IMR-90 (cell line): ENCODE measurements at regions not wholly inside any gene's neighbourhood (a gene's known extent, or its start where the extent isn't known, plus 50 kb on each side); places are given as distances from the start of the nearest gene placed in this dataset.

Experiments
- ATAC-seq: fragments of 200-7000 bp; cut with Tn5 transposase; 2 replicates; pipeline ENCODE4 v1.9.1; 2020; ENCODE audit warnings: low read depth, mild to moderate bottlenecking, moderate library complexity
- BruUV-seq: library from RNA; stranded (reverse); fragments of 400-500 nt; replicated peaks from 2 replicates; lab custom pipeline; 2021; lab: Mats Ljungman, UMichigan
- CTCF ChIA-PET: fragments of 300-600 bp; formaldehyde crosslinking; extraction: SDS; loops from one replicate; lab custom pipeline; 2021; ENCODE audit warnings: antibody characterized with exemption; lab: Yijun Ruan, JAX
- POLR2A ChIA-PET: fragments of 300-600 bp; sonication (Branson Sonifier 250); formaldehyde crosslinking; loops from one replicate; lab custom pipeline; 2022; ENCODE audit warnings: antibody characterized with exemption; ENCODE audit not compliant: unreplicated experiment; lab: Charles Lee
- DNase-seq: peaks from one replicate; pipeline ENCODE4 v3.0.0; 2013
- H2AFZ ChIP-seq: replicated peaks from 2 replicates; pipeline ENCODE3; 2013; ENCODE audit warnings: low read length, mild to moderate bottlenecking; ENCODE audit not compliant: poor library complexity
- H2AK5ac ChIP-seq: 2 replicates; pipeline ENCODE4 v1.6.1; 2013; ENCODE audit warnings: low read depth, low read length, inconsistent platforms
- H2AK9ac ChIP-seq: replicated peaks from 2 replicates; pipeline ENCODE3; 2013; ENCODE audit warnings: mild to moderate bottlenecking, low read depth, low read length, moderate library complexity; ENCODE audit not compliant: poor library complexity
- H2BK120ac ChIP-seq: 2 replicates; pipeline ENCODE4 v1.6.1; 2013; ENCODE audit warnings: low read depth, low read length, inconsistent platforms
- H2BK15ac ChIP-seq: 3 replicates; pipeline ENCODE4 v1.6.1; 2013; ENCODE audit warnings: low read depth, low read length, inconsistent platforms
- H2BK20ac ChIP-seq: 2 replicates; pipeline ENCODE4 v1.6.1; 2013; ENCODE audit warnings: low read depth, mild to moderate bottlenecking, inconsistent platforms, low read length, moderate library complexity
- H2BK5ac ChIP-seq: 2 replicates; pipeline ENCODE4 v1.6.1; 2013; ENCODE audit warnings: mild to moderate bottlenecking, low read depth, low read length, inconsistent platforms; ENCODE audit not compliant: poor library complexity, severe bottlenecking
- H3K14ac ChIP-seq: replicated peaks from 2 replicates; pipeline ENCODE4 v1.6.1; 2013; ENCODE audit warnings: low read depth, low read length, inconsistent platforms
- H3K18ac ChIP-seq: 2 replicates; pipeline ENCODE4 v1.6.1; 2013; ENCODE audit warnings: low read depth, low read length, control low read depth
- H3K23ac ChIP-seq: 2 replicates; pipeline ENCODE4 v1.6.1; 2013; ENCODE audit warnings: low read depth, low read length, inconsistent platforms
- H3K27ac ChIP-seq: 2 replicates; pipeline ENCODE4 v1.5.1; 2013; ENCODE audit warnings: mild to moderate bottlenecking, control low read depth, low read length; ENCODE audit not compliant: insufficient read depth
- H3K27me3 ChIP-seq: 2 replicates; pipeline ENCODE4 v1.6.1; 2013; ENCODE audit warnings: low read length; ENCODE audit not compliant: control insufficient read depth, insufficient read depth
- H3K36me3 ChIP-seq: 2 replicates; pipeline ENCODE4 v1.6.1; 2013; ENCODE audit warnings: low read length, mixed read lengths; ENCODE audit not compliant: control insufficient read depth, insufficient read depth
- H3K4ac ChIP-seq: 2 replicates; pipeline ENCODE4 v1.6.1; 2013; ENCODE audit warnings: low read depth, low read length, inconsistent platforms
- H3K4me1 ChIP-seq: 2 replicates; pipeline ENCODE4 v1.6.1; 2013; ENCODE audit warnings: low read length, mixed read lengths; ENCODE audit not compliant: control insufficient read depth, insufficient read depth
- H3K4me2 ChIP-seq: 2 replicates; pipeline ENCODE4 v1.6.1; 2013; ENCODE audit warnings: low read depth, mild to moderate bottlenecking, control low read depth, low read length, moderate library complexity
- H3K4me3 ChIP-seq: 2 replicates; pipeline ENCODE4 v1.5.1; 2013; ENCODE audit warnings: low read depth, mild to moderate bottlenecking, control low read depth, low read length, moderate library complexity; ENCODE audit not compliant: insufficient read depth
- H3K56ac ChIP-seq: 2 replicates; pipeline ENCODE4 v1.6.1; 2013; ENCODE audit warnings: low read length, inconsistent platforms; ENCODE audit not compliant: insufficient read depth; ENCODE audit errors: extremely low read depth
- H3K79me1 ChIP-seq, 2 experiments: 2 replicates each; pipeline ENCODE4 v1.6.1; 2013; ENCODE audit warnings: low read length in 2 of 2, inconsistent platforms in 1 of 2, low read depth in 1 of 2
- H3K9ac ChIP-seq: 2 replicates; pipeline ENCODE4 v1.6.1; 2013; ENCODE audit warnings: low read depth, low read length, control low read depth
- H3K9me1 ChIP-seq: 2 replicates; pipeline ENCODE4 v1.6.1; 2013; ENCODE audit warnings: low read length, inconsistent platforms; ENCODE audit not compliant: insufficient read depth
- H3K9me3 ChIP-seq: 2 replicates; pipeline ENCODE4 v1.6.1; 2013; ENCODE audit warnings: low read length; ENCODE audit not compliant: control insufficient read depth, insufficient read depth
- H4K20me1 ChIP-seq: 2 replicates; pipeline ENCODE4 v1.6.1; 2013; ENCODE audit warnings: low read length, inconsistent platforms; ENCODE audit not compliant: insufficient read depth
- H4K5ac ChIP-seq: 2 replicates; pipeline ENCODE4 v1.6.1; 2013; ENCODE audit warnings: mild to moderate bottlenecking, low read depth, low read length, control low read depth
- H4K8ac ChIP-seq, 2 experiments: 2 replicates each; pipeline ENCODE4 v1.6.1; 2013; ENCODE audit warnings: low read depth in 2 of 2, low read length in 2 of 2, control low read depth in 1 of 2, inconsistent platforms in 1 of 2
- H4K91ac ChIP-seq: 2 replicates; pipeline ENCODE4 v1.6.1; 2013; ENCODE audit warnings: low read depth, low read length, inconsistent platforms; ENCODE audit not compliant: insufficient read depth
- WGBS, 2 experiments: methylation state at CpG; one replicate each; pipeline versions ENCODE4 v1.1.5 to v1.1.7; 2013; ENCODE audit warnings: missing lambda C conversion rate in 2 of 2; ENCODE audit not compliant: insufficient read length in 1 of 2; ENCODE audit errors: extremely low coverage in 2 of 2; 5-methylcytosine and 5-hydroxymethylcytosine counted together
- dilution Hi-C: fragments of 300-500 bp; cut with HindIII; formaldehyde crosslinking; loops from one replicate; pipeline ENCODE4 v1.14.3; 2018; ENCODE audit warnings: low sequenced_read_pairs; ENCODE audit not compliant: unreplicated experiment
- in situ Hi-C: fragments of 300-500 bp; cut with MboI; formaldehyde crosslinking; loops from 3 replicates; pipeline ENCODE4 v1.14.3; 2019; ENCODE audit warnings: low sequenced_read_pairs, inconsistent platforms, mixed read lengths
- intact Hi-C: fragments of 100-400 bp; cut with micrococcal nuclease; formaldehyde crosslinking; loops from 2 replicates; pipeline ENCODE4 v1.10.0; 2022
- TF ChIP-seq, protein P1 (sequence below): fragments of 150-350 bp; IDR thresholded peaks from 2 replicates; pipeline ENCODE4 v1.6.1; 2016; ENCODE audit warnings: low read depth, mild to moderate bottlenecking, low read length, moderate library complexity, borderline replicate concordance

DNA sequence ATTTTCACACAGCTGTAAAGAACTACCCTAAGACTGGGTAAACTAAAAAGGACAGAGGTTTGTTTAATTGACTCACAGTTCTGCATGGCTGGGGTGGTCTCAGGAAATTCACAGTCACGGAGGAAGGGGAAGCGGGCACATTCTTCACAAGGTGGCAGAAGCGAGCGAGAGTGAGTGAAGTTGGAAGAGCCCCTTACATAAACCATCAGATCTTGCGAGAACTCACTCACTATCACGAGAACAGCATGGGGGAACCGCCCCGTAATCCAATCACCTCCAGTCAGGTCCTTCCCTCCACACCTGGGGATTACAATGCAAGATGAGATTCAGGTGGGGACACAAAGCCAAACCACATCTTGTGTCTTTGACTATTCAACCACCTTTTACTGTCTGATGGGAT is 700.5 kb downstream of the TENT5A start:
- Histone ChIP-seq H3K18ac (no peak overlapping the region), H2AK5ac (no peak overlapping the region), H3K4me3 (no peak overlapping the region), H3K56ac (no peak overlapping the region), H3K4me2 (no peak overlapping the region), H3K14ac (no peak overlapping the region), H3K27me3 (no peaks in the 10 kb centered on the region), H4K91ac (no peak overlapping the region), H2BK15ac (no peak overlapping the region), H2AFZ (no peak overlapping the region), H4K20me1 (no peaks in the 10 kb centered on the region), H3K23ac (no peak overlapping the region), H3K27ac (no peak overlapping the region), H2BK120ac (no peak overlapping the region), H4K8ac (no peak overlapping the region), H3K4ac (no peak overlapping the region), H3K79me1 (no peaks in the 10 kb centered on the region), H3K36me3 (no peaks in the 10 kb centered on the region), H2BK5ac (no peak overlapping the region), H3K4me1 (no peaks in the 10 kb centered on the region), H4K5ac (no peak overlapping the region), H3K9ac (no peak overlapping the region), H3K9me1 (no peaks in the 10 kb centered on the region), H2AK9ac (no peak overlapping the region), H3K9me3 (no peaks in the 10 kb centered on the region), H2BK20ac (no peak overlapping the region)
- in situ Hi-C loops, result no loop called here
- dilution Hi-C loops, result no loop called here
- no peak for DNase-seq
- ChIA-PET CTCF (no interaction called here), POLR2A (no interaction called here)
- no TSS peak for BruUV-seq
- ATAC-seq, result no peak
- intact Hi-C loops, result no loop called here
- TF ChIP-seq, protein P1, sequence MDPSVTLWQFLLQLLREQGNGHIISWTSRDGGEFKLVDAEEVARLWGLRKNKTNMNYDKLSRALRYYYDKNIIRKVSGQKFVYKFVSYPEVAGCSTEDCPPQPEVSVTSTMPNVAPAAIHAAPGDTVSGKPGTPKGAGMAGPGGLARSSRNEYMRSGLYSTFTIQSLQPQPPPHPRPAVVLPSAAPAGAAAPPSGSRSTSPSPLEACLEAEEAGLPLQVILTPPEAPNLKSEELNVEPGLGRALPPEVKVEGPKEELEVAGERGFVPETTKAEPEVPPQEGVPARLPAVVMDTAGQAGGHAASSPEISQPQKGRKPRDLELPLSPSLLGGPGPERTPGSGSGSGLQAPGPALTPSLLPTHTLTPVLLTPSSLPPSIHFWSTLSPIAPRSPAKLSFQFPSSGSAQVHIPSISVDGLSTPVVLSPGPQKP, result no peak
- no CpG with 5 or more reads among the region's 8 CpGs for WGBS, 2 experiments
